Mesendoderm (in vitro differentiated cells): ENCODE measurements at regions not wholly inside any gene's neighbourhood (a gene's known extent, or its start where the extent isn't known, plus 50 kb on each side); places are given as distances from the start of the nearest gene placed in this dataset.

Experiments
- DNase-seq: peaks from one replicate; pipeline ENCODE4 v3.0.0; 2013
- H2AK5ac ChIP-seq: 2 replicates; pipeline ENCODE4 v1.6.1; 2013; ENCODE audit warnings: low read length, inconsistent platforms
- H2BK120ac ChIP-seq: 2 replicates; pipeline ENCODE4 v1.6.1; 2013; ENCODE audit warnings: low read depth, mild to moderate bottlenecking, low read length, moderate library complexity, mixed read lengths
- H2BK15ac ChIP-seq: replicated peaks from 2 replicates; pipeline ENCODE4 v1.6.1; 2013; ENCODE audit warnings: low read depth, mild to moderate bottlenecking, moderate library complexity
- H2BK5ac ChIP-seq: 2 replicates; pipeline ENCODE4 v1.6.1; 2013; ENCODE audit warnings: low read length, inconsistent platforms
- H3K18ac ChIP-seq: 2 replicates; pipeline ENCODE4 v1.6.1; 2013; ENCODE audit warnings: mild to moderate bottlenecking, low read length, mixed read lengths
- H3K23ac ChIP-seq: one replicate; pipeline ENCODE4 v1.6.1; 2013; ENCODE audit warnings: low read length
- H3K27ac ChIP-seq: 2 replicates; pipeline ENCODE4 v1.5.1; 2013; ENCODE audit warnings: low read depth, mild to moderate bottlenecking, inconsistent platforms, low read length, moderate library complexity
- H3K27me3 ChIP-seq: 2 replicates; pipeline ENCODE4 v1.6.1; 2013; ENCODE audit warnings: low read length, control low read depth, mild to moderate bottlenecking, inconsistent platforms; ENCODE audit not compliant: insufficient read depth, poor library complexity
- H3K36me3 ChIP-seq: 2 replicates; pipeline ENCODE4 v1.6.1; 2013; ENCODE audit warnings: low read length, inconsistent platforms; ENCODE audit not compliant: control insufficient read depth, insufficient read depth
- H3K4ac ChIP-seq: one replicate; pipeline ENCODE4 v1.6.1; 2013; ENCODE audit warnings: low read depth, mild to moderate bottlenecking, low read length, moderate library complexity
- H3K4me1 ChIP-seq: 2 replicates; pipeline ENCODE4 v1.6.1; 2013; ENCODE audit warnings: low read depth, low read length, inconsistent platforms; ENCODE audit not compliant: control insufficient read depth
- H3K4me2 ChIP-seq: 2 replicates; pipeline ENCODE4 v1.6.1; 2013; ENCODE audit warnings: low read length
- H3K4me3 ChIP-seq: 2 replicates; pipeline ENCODE4 v1.5.1; 2013; ENCODE audit warnings: mild to moderate bottlenecking, low read length
- H3K56ac ChIP-seq: one replicate; pipeline ENCODE4 v1.6.1; 2013; ENCODE audit warnings: low read length
- H3K79me1 ChIP-seq: 2 replicates; pipeline ENCODE4 v1.6.1; 2013; ENCODE audit warnings: low read length, inconsistent platforms
- H3K79me2 ChIP-seq: 2 replicates; pipeline ENCODE4 v1.6.1; 2013; ENCODE audit warnings: mild to moderate bottlenecking, low read length; ENCODE audit not compliant: control insufficient read depth, insufficient read depth
- H3K9ac ChIP-seq: 2 replicates; pipeline ENCODE4 v1.6.1; 2013; ENCODE audit warnings: low read length, inconsistent platforms
- H4K5ac ChIP-seq: one replicate; pipeline ENCODE4 v1.6.1; 2013; ENCODE audit warnings: low read length
- H4K8ac ChIP-seq: one replicate; pipeline ENCODE4 v1.6.1; 2013; ENCODE audit warnings: low read depth, mild to moderate bottlenecking, control low read depth, low read length, moderate library complexity
- WGBS: extraction: QIAGEN DNeasy Blood & Tissue Kit; methylation state at CpG from one replicate; pipeline ENCODE4 v1.1.7; 2013; ENCODE audit warnings: low lambda C conversion rate, missing lambda C conversion rate; ENCODE audit not compliant: insufficient coverage; ENCODE audit errors: extremely low coverage; 5-methylcytosine and 5-hydroxymethylcytosine counted together

GRCh38 chr2:238761868-238762267 lies 86.0 kb upstream of the TWIST2 start:
- Histone ChIP-seq H3K56ac (no peak overlapping the region), H2AK5ac (no peak overlapping the region), H3K27me3 (no peaks in the 10 kb centered on the region), H3K4me2 (no peak overlapping the region), H3K36me3 (no peaks in the 10 kb centered on the region), H3K79me1 (no peaks in the 10 kb centered on the region), H4K5ac (no peak overlapping the region), H3K4me3 (no peak overlapping the region), H3K4ac (no peak overlapping the region), H3K27ac (no peak overlapping the region), H3K9ac (no peak overlapping the region), H2BK5ac (no peak overlapping the region), H3K79me2 (no peaks in the 10 kb centered on the region), H2BK15ac (no peak overlapping the region), H3K4me1 (no peaks in the 10 kb centered on the region), H3K23ac (no peak overlapping the region), H3K18ac (no peak overlapping the region), H2BK120ac (no peak overlapping the region), H4K8ac (no peak overlapping the region)
- WGBS: no CpG with 5 or more reads among the region's 7 CpGs
- DNase-seq: peak; percentile 36

- H4K5ac ChIP-seq: no peak overlapping the region
- H2BK5ac ChIP-seq: no peak overlapping the region
- WGBS: no CpG with 5 or more reads among the region's 7 CpGs
- no peak overlapping the region for H3K4me2 ChIP-seq
- H3K4me1 ChIP-seq: no peaks in the 10 kb centered on the region
- no peak overlapping the region for H4K8ac ChIP-seq
- no peak overlapping the region for H3K9ac ChIP-seq
- H3K79me1 ChIP-seq: no peaks in the 10 kb centered on the region
- H3K27ac ChIP-seq: no peak overlapping the region
- H3K27me3 ChIP-seq: no peaks in the 10 kb centered on the region
- H3K79me2 ChIP-seq: no peaks in the 10 kb centered on the region
- no peaks in the 10 kb centered on the region for H3K36me3 ChIP-seq
- no peak overlapping the region for H3K4ac ChIP-seq
- H3K4me3 ChIP-seq: no peak overlapping the region
- no peak overlapping the region for H3K18ac ChIP-seq
- H3K56ac ChIP-seq: no peak overlapping the region
- no peak overlapping the region for H2BK120ac ChIP-seq
- no peak for DNase-seq
- H2AK5ac ChIP-seq: no peak overlapping the region
- no peak overlapping the region for H3K23ac ChIP-seq
- H2BK15ac ChIP-seq: no peak overlapping the region
Measured at GRCh38 chr2:238763471-238763995, 84.4 kb upstream of the TWIST2 start.

- no peak for DNase-seq
- Histone ChIP-seq H2AK5ac (no peak overlapping the region), H4K8ac (no peak overlapping the region), H3K56ac (no peak overlapping the region), H3K27me3 (no peaks in the 10 kb centered on the region), H4K5ac (no peak overlapping the region), H3K4me1 (no peaks in the 10 kb centered on the region), H2BK15ac (no peak overlapping the region), H3K4me2 (no peak overlapping the region), H3K27ac (no peak overlapping the region), H3K79me1 (no peaks in the 10 kb centered on the region), H3K4ac (no peak overlapping the region), H3K9ac (no peak overlapping the region), H3K79me2 (no peaks in the 10 kb centered on the region), H3K4me3 (no peak overlapping the region), H3K23ac (no peak overlapping the region), H3K18ac (no peak overlapping the region), H2BK120ac (no peak overlapping the region), H2BK5ac (no peak overlapping the region), H3K36me3 (no peaks in the 10 kb centered on the region)
- WGBS: no CpG with 5 or more reads among the region's 8 CpGs
Measured at GRCh38 chr2:238765590-238765989, 82.3 kb upstream of the TWIST2 start.

GRCh38 chr2:238771218-238771617 lies 76.7 kb upstream of the TWIST2 start:
- Histone ChIP-seq H3K27ac (no peak overlapping the region), H2AK5ac (no peak overlapping the region), H3K9ac (no peak overlapping the region), H3K79me1 (no peaks in the 10 kb centered on the region), H2BK5ac (no peak overlapping the region), H4K5ac (no peak overlapping the region), H3K4me2 (no peak overlapping the region), H4K8ac (no peak overlapping the region), H2BK120ac (no peak overlapping the region), H3K56ac (no peak overlapping the region), H3K79me2 (no peaks in the 10 kb centered on the region), H3K18ac (no peak overlapping the region), H3K27me3 (no peaks in the 10 kb centered on the region), H3K4me3 (no peak overlapping the region), H3K4ac (no peak overlapping the region), H3K36me3 (no peaks in the 10 kb centered on the region), H3K4me1 (no peaks in the 10 kb centered on the region), H3K23ac (no peak overlapping the region), H2BK15ac (no peak overlapping the region)
- no CpG with 5 or more reads among the region's 6 CpGs for WGBS
- DNase-seq: peak; percentile 67

GRCh38 chr2:238771639-238772038 lies 76.2 kb upstream of the TWIST2 start:
- no peak for DNase-seq
- Histone ChIP-seq H3K23ac (no peak overlapping the region), H3K79me2 (no peaks in the 10 kb centered on the region)

GRCh38 chr2:238772635-238773297 lies 75.1 kb upstream of the TWIST2 start:
- DNase-seq: no peak
- H2AK5ac ChIP-seq: no peak overlapping the region
- no CpG with 5 or more reads among the region's 21 CpGs for WGBS

More at GRCh38 chr2:238771639-238772038, 76.2 kb upstream of the TWIST2 start:
- Histone ChIP-seq H4K8ac (no peak overlapping the region), H2BK120ac (no peak overlapping the region), H3K4me2 (no peak overlapping the region), H3K4ac (no peak overlapping the region), H2BK5ac (no peak overlapping the region), H3K79me1 (no peaks in the 10 kb centered on the region), H3K27me3 (no peaks in the 10 kb centered on the region), H2AK5ac (no peak overlapping the region), H3K36me3 (no peaks in the 10 kb centered on the region), H3K18ac (no peak overlapping the region), H3K56ac (no peak overlapping the region), H3K4me3 (no peak overlapping the region), H3K27ac (no peak overlapping the region), H3K9ac (no peak overlapping the region), H2BK15ac (no peak overlapping the region), H3K4me1 (no peaks in the 10 kb centered on the region), H4K5ac (no peak overlapping the region)
- no CpG with 5 or more reads among the region's 15 CpGs for WGBS

More at GRCh38 chr2:238772635-238773297, 75.1 kb upstream of the TWIST2 start:
- no peak overlapping the region for H3K27ac ChIP-seq
- H3K56ac ChIP-seq: no peak overlapping the region
- no peak overlapping the region for H4K5ac ChIP-seq
- no peaks in the 10 kb centered on the region for H3K4me1 ChIP-seq
- H2BK5ac ChIP-seq: no peak overlapping the region
- no peaks in the 10 kb centered on the region for H3K79me2 ChIP-seq
- H3K23ac ChIP-seq: no peak overlapping the region
- no peaks in the 10 kb centered on the region for H3K27me3 ChIP-seq
- no peak overlapping the region for H3K18ac ChIP-seq
- no peak overlapping the region for H3K4ac ChIP-seq
- H3K4me2 ChIP-seq: no peak overlapping the region
- H3K36me3 ChIP-seq: no peaks in the 10 kb centered on the region
- no peak overlapping the region for H3K4me3 ChIP-seq
- no peak overlapping the region for H4K8ac ChIP-seq
- H3K79me1 ChIP-seq: no peaks in the 10 kb centered on the region
- no peak overlapping the region for H2BK15ac ChIP-seq
- no peak overlapping the region for H2BK120ac ChIP-seq
- no peak overlapping the region for H3K9ac ChIP-seq
